MCF 10A (cell line): ENCODE measurements at regions not wholly inside any gene's neighbourhood (a gene's known extent, or its start where the extent isn't known, plus 50 kb on each side); places are given as distances from the start of the nearest gene placed in this dataset.

ENCODE experiments used
- BruUV-seq: library from RNA; stranded (reverse); fragments of 400-500 nt; replicated peaks from 2 replicates; lab custom pipeline; 2021; lab: Mats Ljungman, UMichigan
- CTCF ChIA-PET: fragments of 300-600 bp; sonication (Branson Sonifier 250); formaldehyde crosslinking; extraction: SDS; loops from one replicate; lab custom pipeline; 2021; ENCODE audit warnings: antibody characterized with exemption, inconsistent platforms; lab: Yijun Ruan, JAX
- POLR2A ChIA-PET: fragments of 300-600, 350-650 bp; sonication (Branson Sonifier 250); formaldehyde crosslinking; extraction: SDS; loops from one replicate; lab custom pipeline; 2020; ENCODE audit warnings: antibody characterized with exemption, inconsistent platforms; lab: Yijun Ruan, JAX
- DNase-seq: peaks from one replicate; pipeline ENCODE4 v3.0.0-alpha.2; 2018; ENCODE audit not compliant: unreplicated experiment
- H3K27ac Mint-ChIP-seq: one replicate; pipeline ENCODE4 v1.8.0; 2022; ENCODE audit warnings: mild to moderate bottlenecking, low read depth, mixed read lengths; ENCODE audit not compliant: unreplicated experiment
- H3K27me3 Mint-ChIP-seq: one replicate; pipeline ENCODE4 v1.8.0; 2022; ENCODE audit warnings: mixed read lengths; ENCODE audit not compliant: insufficient read depth, unreplicated experiment
- H3K36me3 Mint-ChIP-seq: one replicate; pipeline ENCODE4 v1.8.0; 2022; ENCODE audit warnings: mild to moderate bottlenecking, moderate library complexity, mixed read lengths; ENCODE audit not compliant: insufficient read depth, unreplicated experiment
- H3K4me1 Mint-ChIP-seq: one replicate; pipeline ENCODE4 v1.8.0; 2022; ENCODE audit warnings: mixed read lengths; ENCODE audit not compliant: insufficient read depth, unreplicated experiment
- H3K4me3 Mint-ChIP-seq: one replicate; pipeline ENCODE4 v1.8.0; 2022; ENCODE audit warnings: mild to moderate bottlenecking, moderate library complexity, mixed read lengths; ENCODE audit not compliant: unreplicated experiment
- H3K9me3 Mint-ChIP-seq: one replicate; pipeline ENCODE4 v1.8.0; 2022; ENCODE audit warnings: mixed read lengths; ENCODE audit not compliant: unreplicated experiment
- CTCF ChIP-seq: fragments of 200-600 bp; IDR thresholded peaks from one replicate; pipeline ENCODE4 v1.8.0; 2022; ENCODE audit warnings: antibody characterized with exemption, mild to moderate bottlenecking; ENCODE audit not compliant: unreplicated experiment
- intact Hi-C: fragments of 100-400 bp; cut with micrococcal nuclease; formaldehyde crosslinking; loops from 2 replicates; pipeline ENCODE4 v1.14.1; 2022

GRCh38 chr10:43825421-43825820 lies 176.7 kb upstream of the ZNF32 start:
- Mint-ChIP-seq H3K27ac (no peak overlapping the region), H3K36me3 (no peaks in the 10 kb centered on the region), H3K9me3 (no peaks in the 10 kb centered on the region), H3K4me3 (no peak overlapping the region), H3K4me1 (no peaks in the 10 kb centered on the region), H3K27me3 (peaks cover 18% of the 10 kb centered on the region)
- DNase-seq, result no peak
- TF ChIP-seq CTCF, result no peak
- BruUV-seq, result no TSS peak
- intact Hi-C loops, result no loop called here
- ChIA-PET POLR2A (no interaction called here), CTCF (interaction anchor here (0.6 kb wide), 1 partner anchor 1992 kb away, joined by 3 read pairs; no protein-coding TSS in a partner anchor)

- H3K4me3 Mint-ChIP-seq, result no peak overlapping the region
- H3K27me3 Mint-ChIP-seq, result peaks cover 18% of the 10 kb centered on the region
- no peaks in the 10 kb centered on the region for H3K36me3 Mint-ChIP-seq
- POLR2A ChIA-PET, result no interaction called here
- no peaks in the 10 kb centered on the region for H3K9me3 Mint-ChIP-seq
- no peak for DNase-seq
- no TSS peak for BruUV-seq
- H3K27ac Mint-ChIP-seq, result no peak overlapping the region
- intact Hi-C loops, result no loop called here
- no peak for TF ChIP-seq CTCF
- H3K4me1 Mint-ChIP-seq, result no peaks in the 10 kb centered on the region
- CTCF ChIA-PET, result interaction anchor here (0.6 kb wide), 2 partner anchors 20 to 1992 kb away, joined by 3 to 5 read pairs; no protein-coding TSS in a partner anchor
Observed at GRCh38 chr10:43824934-43825333, 176.3 kb upstream of the ZNF32 start.

GRCh38 chr10:43822631-43823580 lies 174.2 kb upstream of the ZNF32 start:
- no peak overlapping the region for H3K4me3 Mint-ChIP-seq
- ChIA-PET CTCF (no interaction called here), POLR2A (no interaction called here)
- intact Hi-C loops, result no loop called here
- H3K36me3 Mint-ChIP-seq, result no peaks in the 10 kb centered on the region
- BruUV-seq, result no TSS peak
- H3K27me3 Mint-ChIP-seq, result peaks cover 10% of the 10 kb centered on the region
- no peak overlapping the region for H3K27ac Mint-ChIP-seq
- H3K9me3 Mint-ChIP-seq, result no peaks in the 10 kb centered on the region
- no peaks in the 10 kb centered on the region for H3K4me1 Mint-ChIP-seq
- DNase-seq, result no peak
- TF ChIP-seq CTCF, result no peak

GRCh38 chr10:43821103-43821502 lies 172.4 kb upstream of the ZNF32 start:
- no TSS peak for BruUV-seq
- H3K4me1 Mint-ChIP-seq, result peaks cover 8% of the 10 kb centered on the region
- intact Hi-C loops, result no loop called here
- H3K9me3 Mint-ChIP-seq, result no peaks in the 10 kb centered on the region
- no peak overlapping the region for H3K27ac Mint-ChIP-seq
- DNase-seq, result no peak
- no peak for TF ChIP-seq CTCF
- no peaks in the 10 kb centered on the region for H3K36me3 Mint-ChIP-seq
- ChIA-PET CTCF (interaction anchor here (0.6 kb wide), 1 partner anchor 1043 kb away, joined by 3 read pairs; no protein-coding TSS in a partner anchor), POLR2A (no interaction called here)
- no peaks in the 10 kb centered on the region for H3K27me3 Mint-ChIP-seq
- H3K4me3 Mint-ChIP-seq, result no peak overlapping the region
